Astrocyte (in vitro differentiated cells and primary cell): ENCODE measurements at regions not wholly inside any gene's neighbourhood (a gene's known extent, or its start where the extent isn't known, plus 50 kb on each side); places are given as distances from the start of the nearest gene placed in this dataset.

ENCODE experiments used
- DNase-seq: peaks from one replicate; pipeline ENCODE4 v3.0.0-alpha.2; 2010; ENCODE audit warnings: low read depth
- FAIRE-seq: peaks from 2 replicates; lab custom pipeline; 2011; peaks lifted over from hg19 to GRCh38; lab: Jason Lieb, UNC
- H2AFZ ChIP-seq: 2 replicates; pipeline ENCODE4 v1.6.0; 2012; ENCODE audit warnings: low read depth, low read length, inconsistent platforms
- H3K27ac ChIP-seq: 2 replicates; pipeline ENCODE4 v1.5.1; 2011; ENCODE audit warnings: low read depth, low read length, inconsistent platforms
- H3K27me3 ChIP-seq: 2 replicates; pipeline ENCODE4 v1.6.0; 2011; ENCODE audit warnings: low read length, inconsistent platforms; ENCODE audit not compliant: insufficient read depth
- H3K36me3 ChIP-seq: 2 replicates; pipeline ENCODE4 v1.5.1; 2011; ENCODE audit warnings: low read length, inconsistent platforms; ENCODE audit not compliant: insufficient read depth
- H3K4me1 ChIP-seq: 2 replicates; pipeline ENCODE4 v1.5.1; 2011; ENCODE audit warnings: low read length, inconsistent platforms; ENCODE audit not compliant: insufficient read depth
- H3K4me2 ChIP-seq: 2 replicates; pipeline ENCODE4 v1.6.0; 2012; ENCODE audit warnings: low read length, inconsistent platforms
- H3K4me3 ChIP-seq: 2 replicates; pipeline ENCODE4 v1.5.1; 2011; ENCODE audit warnings: low read depth, mild to moderate bottlenecking, low read length, inconsistent platforms; ENCODE audit not compliant: insufficient read depth
- H3K79me2 ChIP-seq: 2 replicates; pipeline ENCODE4 v1.6.0; 2012; ENCODE audit warnings: mild to moderate bottlenecking, low read length, inconsistent platforms; ENCODE audit not compliant: insufficient read depth
- H3K9ac ChIP-seq: 2 replicates; pipeline ENCODE4 v1.6.0; 2012; ENCODE audit warnings: mild to moderate bottlenecking, low read length, inconsistent platforms
- H3K9me3 ChIP-seq: 2 replicates; pipeline ENCODE4 v1.5.1; 2012; ENCODE audit warnings: low read depth, mild to moderate bottlenecking, low read length, inconsistent platforms; ENCODE audit not compliant: insufficient read depth
- H4K20me1 ChIP-seq: 2 replicates; pipeline ENCODE4 v1.6.0; 2012; ENCODE audit warnings: low read length, inconsistent platforms; ENCODE audit not compliant: insufficient read depth
- H3K27ac Mint-ChIP-seq: one replicate; pipeline ENCODE4 v1.8.0; 2021; ENCODE audit warnings: mild to moderate bottlenecking, mixed read lengths; ENCODE audit not compliant: unreplicated experiment
- H3K27me3 Mint-ChIP-seq: one replicate; pipeline ENCODE4 v1.8.0; 2021; ENCODE audit warnings: low read depth, mixed read lengths; ENCODE audit not compliant: unreplicated experiment
- H3K36me3 Mint-ChIP-seq: one replicate; pipeline ENCODE4 v1.8.0; 2021; ENCODE audit warnings: low read depth, mixed read lengths; ENCODE audit not compliant: unreplicated experiment
- H3K4me1 Mint-ChIP-seq: one replicate; pipeline ENCODE4 v1.8.0; 2021; ENCODE audit warnings: low read depth, mixed read lengths; ENCODE audit not compliant: unreplicated experiment
- H3K4me3 Mint-ChIP-seq: one replicate; pipeline ENCODE4 v1.8.0; 2021; ENCODE audit warnings: mild to moderate bottlenecking, moderate library complexity, mixed read lengths; ENCODE audit not compliant: unreplicated experiment
- H3K9me3 Mint-ChIP-seq: one replicate; pipeline ENCODE4 v1.8.0; 2021; ENCODE audit warnings: mild to moderate bottlenecking, mixed read lengths; ENCODE audit not compliant: unreplicated experiment
- EZH2 ChIP-seq: IDR thresholded peaks from 2 replicates; pipeline ENCODE4 v1.6.1; 2012; ENCODE audit warnings: mild to moderate bottlenecking, low read length, inconsistent platforms; ENCODE audit not compliant: insufficient read depth
- TF ChIP-seq, protein P1 (sequence below): IDR thresholded peaks from 2 replicates; pipeline ENCODE4 v1.5.1; 2011; ENCODE audit warnings: low read depth, mild to moderate bottlenecking, inconsistent platforms, low read length, moderate library complexity; ENCODE audit not compliant: insufficient read depth

DNA sequence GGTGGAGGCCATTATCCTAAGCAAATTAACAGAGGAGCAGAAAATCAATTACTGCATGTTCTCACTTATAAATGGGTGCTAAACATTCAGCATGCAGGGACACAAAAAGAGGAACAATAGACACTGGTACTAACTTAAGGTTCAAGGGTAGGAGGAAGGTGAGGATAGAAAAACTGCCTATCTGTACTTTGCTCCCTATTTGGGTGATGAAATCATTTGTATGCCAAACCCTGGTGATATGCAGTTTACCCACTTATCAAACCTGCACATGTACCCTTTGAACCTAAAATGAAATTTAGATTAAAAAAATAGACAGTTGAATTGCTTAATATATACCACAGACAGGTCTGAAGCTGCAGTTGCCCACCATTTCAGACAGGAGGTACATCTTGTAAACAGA lies 143.3 kb upstream of the KLHL4 start:
- Mint-ChIP-seq H3K27ac (no peak overlapping the region), H3K9me3 (no peaks in the 10 kb centered on the region), H3K27me3 (no peaks in the 10 kb centered on the region), H3K36me3 (no peaks in the 10 kb centered on the region), H3K4me3 (no peak overlapping the region), H3K4me1 (no peaks in the 10 kb centered on the region)
- Histone ChIP-seq H3K4me3 (no peak overlapping the region), H3K36me3 (no peaks in the 10 kb centered on the region), H3K79me2 (no peaks in the 10 kb centered on the region), H3K27me3 (no peaks in the 10 kb centered on the region), H4K20me1 (no peaks in the 10 kb centered on the region), H3K27ac (no peak overlapping the region), H3K9ac (no peak overlapping the region), H3K4me2 (no peak overlapping the region), H2AFZ (no peak overlapping the region), H3K4me1 (no peaks in the 10 kb centered on the region), H3K9me3 (no peaks in the 10 kb centered on the region)
- no peak for TF ChIP-seq EZH2
- TF ChIP-seq, protein P1, sequence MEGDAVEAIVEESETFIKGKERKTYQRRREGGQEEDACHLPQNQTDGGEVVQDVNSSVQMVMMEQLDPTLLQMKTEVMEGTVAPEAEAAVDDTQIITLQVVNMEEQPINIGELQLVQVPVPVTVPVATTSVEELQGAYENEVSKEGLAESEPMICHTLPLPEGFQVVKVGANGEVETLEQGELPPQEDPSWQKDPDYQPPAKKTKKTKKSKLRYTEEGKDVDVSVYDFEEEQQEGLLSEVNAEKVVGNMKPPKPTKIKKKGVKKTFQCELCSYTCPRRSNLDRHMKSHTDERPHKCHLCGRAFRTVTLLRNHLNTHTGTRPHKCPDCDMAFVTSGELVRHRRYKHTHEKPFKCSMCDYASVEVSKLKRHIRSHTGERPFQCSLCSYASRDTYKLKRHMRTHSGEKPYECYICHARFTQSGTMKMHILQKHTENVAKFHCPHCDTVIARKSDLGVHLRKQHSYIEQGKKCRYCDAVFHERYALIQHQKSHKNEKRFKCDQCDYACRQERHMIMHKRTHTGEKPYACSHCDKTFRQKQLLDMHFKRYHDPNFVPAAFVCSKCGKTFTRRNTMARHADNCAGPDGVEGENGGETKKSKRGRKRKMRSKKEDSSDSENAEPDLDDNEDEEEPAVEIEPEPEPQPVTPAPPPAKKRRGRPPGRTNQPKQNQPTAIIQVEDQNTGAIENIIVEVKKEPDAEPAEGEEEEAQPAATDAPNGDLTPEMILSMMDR: no peak
- no peak for DNase-seq
- no peak for FAIRE-seq

- no peak overlapping the region for H3K4me2 ChIP-seq
- DNase-seq: no peak
- no peaks in the 10 kb centered on the region for H3K79me2 ChIP-seq
- Mint-ChIP-seq H3K36me3 (no peaks in the 10 kb centered on the region), H3K27ac (no peak overlapping the region), H3K4me3 (no peak overlapping the region), H3K4me1 (no peaks in the 10 kb centered on the region), H3K9me3 (no peaks in the 10 kb centered on the region), H3K27me3 (no peaks in the 10 kb centered on the region)
- no peak for TF ChIP-seq EZH2
- TF ChIP-seq, protein P1: no peak
- no peak overlapping the region for H3K9ac ChIP-seq
- no peaks in the 10 kb centered on the region for H3K36me3 ChIP-seq
- no peak overlapping the region for H3K27ac ChIP-seq
- no peak overlapping the region for H2AFZ ChIP-seq
- H3K9me3 ChIP-seq: no peaks in the 10 kb centered on the region
- no peaks in the 10 kb centered on the region for H4K20me1 ChIP-seq
- FAIRE-seq: no peak
- no peaks in the 10 kb centered on the region for H3K27me3 ChIP-seq
- H3K4me3 ChIP-seq: no peak overlapping the region
- H3K4me1 ChIP-seq: no peaks in the 10 kb centered on the region
Measured at GRCh38 chrX:87376896-87377295, 140.7 kb upstream of the KLHL4 start.

GRCh38 chrX:87388381-87388780 lies 129.2 kb upstream of the KLHL4 start:
- Histone ChIP-seq H3K36me3 (no peaks in the 10 kb centered on the region), H2AFZ (no peak overlapping the region), H3K79me2 (no peaks in the 10 kb centered on the region), H3K9me3 (no peaks in the 10 kb centered on the region), H3K4me1 (no peaks in the 10 kb centered on the region), H4K20me1 (no peaks in the 10 kb centered on the region), H3K4me2 (no peak overlapping the region), H3K9ac (no peak overlapping the region), H3K27ac (no peak overlapping the region), H3K27me3 (no peaks in the 10 kb centered on the region), H3K4me3 (no peak overlapping the region)
- H3K36me3 Mint-ChIP-seq: no peaks in the 10 kb centered on the region
- H3K4me1 Mint-ChIP-seq: peaks cover 3% of the 10 kb centered on the region
- no peak overlapping the region for H3K27ac Mint-ChIP-seq
- no peak for TF ChIP-seq EZH2
- TF ChIP-seq, protein P1: no peak
- FAIRE-seq: peak; percentile 90
- no peak for DNase-seq
- H3K4me3 Mint-ChIP-seq: no peak overlapping the region
- H3K9me3 Mint-ChIP-seq: no peaks in the 10 kb centered on the region
- H3K27me3 Mint-ChIP-seq: no peaks in the 10 kb centered on the region
